Skeletal muscle tissue (tissue), 3 donors: ENCODE measurements at regions not wholly inside any gene's neighbourhood (a gene's known extent, or its start where the extent isn't known, plus 50 kb on each side); places are given as distances from the start of the nearest gene placed in this dataset.
"Not testable (repeated sequence)": the region's sequence is repeated elsewhere in the genome, so short reads cannot be mapped to it uniquely, and the experiment has no call there.

ENCODE experiments used
- H3K27ac ChIP-seq: one replicate; pipeline ENCODE4 v1.7.0; 2013; ENCODE audit warnings: mild to moderate bottlenecking, low read depth, low read length, inconsistent platforms
- H3K27me3 ChIP-seq, 3 donors: one replicate each; pipeline ENCODE4 v1.7.0; 2013; ENCODE audit warnings: low read length in 3 of 3; ENCODE audit not compliant: control insufficient read depth in 3 of 3, insufficient read depth in 3 of 3
- H3K36me3 ChIP-seq, 3 donors: one replicate each; pipeline ENCODE4 v1.7.0; 2013; ENCODE audit warnings: low read length in 3 of 3; ENCODE audit not compliant: control insufficient read depth in 3 of 3, insufficient read depth in 3 of 3
- H3K4me1 ChIP-seq, 3 donors: one replicate each; pipeline ENCODE4 v1.7.0; 2013; ENCODE audit warnings: low read length in 3 of 3, mild to moderate bottlenecking in 3 of 3; ENCODE audit not compliant: control insufficient read depth in 3 of 3, insufficient read depth in 3 of 3
- H3K4me3 ChIP-seq, 3 donors: one replicate each; pipeline ENCODE4 v1.7.0; 2013; ENCODE audit warnings: low read length in 3 of 3
- H3K9ac ChIP-seq, 3 donors: one replicate each; pipeline ENCODE4 v1.7.0; 2013; ENCODE audit warnings: low read length in 3 of 3, mild to moderate bottlenecking in 3 of 3, moderate library complexity in 2 of 3, low read depth in 1 of 3
- H3K9me3 ChIP-seq, 3 donors: one replicate each; pipeline ENCODE4 v1.7.0; 2013; ENCODE audit warnings: low read length in 3 of 3; ENCODE audit not compliant: control insufficient read depth in 3 of 3
- donor health status: Osteomylitis.

- no peaks in the 10 kb centered on the region for H3K9me3 ChIP-seq
- H3K9ac ChIP-seq, result no peak overlapping the region
- no peak overlapping the region for H3K27ac ChIP-seq
- H3K4me1 ChIP-seq, result peaks cover 0 to 5% (median 3%) of the 10 kb centered on the region in 3 donors
- H3K27me3 ChIP-seq, result no peaks in the 10 kb centered on the region
- H3K4me3 ChIP-seq, result no peak overlapping the region
- no peaks in the 10 kb centered on the region for H3K36me3 ChIP-seq
These were observed 130.5 kb downstream of the LIG4 start for GRCh38 chr13:108084840-108085239.

GRCh38 chr13:108083056-108083455, 132.3 kb downstream of the LIG4 start:
- no peaks in the 10 kb centered on the region for H3K36me3 ChIP-seq

GRCh38 chr13:108082481-108082880, 132.9 kb downstream of the LIG4 start:
- Histone ChIP-seq H3K27me3 (no peaks in the 10 kb centered on the region), H3K9me3 (no peaks in the 10 kb centered on the region), H3K36me3 (no peaks in the 10 kb centered on the region), H3K4me1 (peaks cover 0 to 5% (median 0%) of the 10 kb centered on the region in 3 donors), H3K4me3 (no peak overlapping the region), H3K9ac (no peak overlapping the region), H3K27ac (no peak overlapping the region)

More at GRCh38 chr13:108083056-108083455, 132.3 kb downstream of the LIG4 start:
- no peaks in the 10 kb centered on the region for H3K27me3 ChIP-seq
- H3K27ac ChIP-seq, result no peak overlapping the region
- no peak overlapping the region for H3K9ac ChIP-seq
- peaks cover 0 to 5% (median 0%) of the 10 kb centered on the region in 3 donors for H3K4me1 ChIP-seq
- H3K4me3 ChIP-seq, result no peak overlapping the region
- no peaks in the 10 kb centered on the region for H3K9me3 ChIP-seq

GRCh38 chr13:108077284-108077683, 138.1 kb downstream of the LIG4 start:
- Histone ChIP-seq H3K4me3 (no peak overlapping the region), H3K4me1 (no peaks in the 10 kb centered on the region), H3K9me3 (no peaks in the 10 kb centered on the region), H3K27me3 (no peaks in the 10 kb centered on the region), H3K9ac (no peak overlapping the region), H3K36me3 (no peaks in the 10 kb centered on the region), H3K27ac (no peak overlapping the region)

GRCh38 chr13:108074429-108074828, 140.9 kb downstream of the LIG4 start:
- H3K4me3 ChIP-seq, H3K9me3 ChIP-seq, H3K27ac ChIP-seq, H3K9ac ChIP-seq, H3K27me3 ChIP-seq, H3K36me3 ChIP-seq, H3K4me1 ChIP-seq: not testable (repeated sequence)

GRCh38 chr13:108070925-108071324, 144.4 kb downstream of the LIG4 start:
- Histone ChIP-seq H3K27ac (no peak overlapping the region), H3K27me3 (no peaks in the 10 kb centered on the region), H3K4me3 (no peak overlapping the region), H3K9ac (no peak overlapping the region), H3K36me3 (no peaks in the 10 kb centered on the region), H3K9me3 (peaks cover 0 to 3% (median 2%) of the 10 kb centered on the region in 3 donors), H3K4me1 (no peaks in the 10 kb centered on the region)

GRCh38 chr13:108070491-108070890, 144.8 kb downstream of the LIG4 start:
- Histone ChIP-seq H3K4me1 (no peaks in the 10 kb centered on the region), H3K27ac (no peak overlapping the region), H3K9me3 (peaks cover 0 to 3% (median 2%) of the 10 kb centered on the region in 3 donors), H3K27me3 (no peaks in the 10 kb centered on the region), H3K4me3 (no peak overlapping the region), H3K36me3 (no peaks in the 10 kb centered on the region), H3K9ac (no peak overlapping the region)

- Histone ChIP-seq H3K9me3 (peaks cover 0 to 3% (median 2%) of the 10 kb centered on the region in 3 donors), H3K4me3 (no peak overlapping the region), H3K27ac (no peak overlapping the region), H3K4me1 (no peaks in the 10 kb centered on the region), H3K27me3 (no peaks in the 10 kb centered on the region), H3K9ac (no peak overlapping the region), H3K36me3 (no peaks in the 10 kb centered on the region)
These were observed 145.7 kb downstream of the LIG4 start for GRCh38 chr13:108069521-108070210.

- H3K9ac ChIP-seq, H3K36me3 ChIP-seq, H3K4me3 ChIP-seq, H3K27me3 ChIP-seq, H3K27ac ChIP-seq, H3K9me3 ChIP-seq, H3K4me1 ChIP-seq: not testable (repeated sequence)
These were observed 151.0 kb downstream of the LIG4 start for GRCh38 chr13:108064372-108064771.

- H3K9me3 ChIP-seq, result no peaks in the 10 kb centered on the region
- no peaks in the 10 kb centered on the region for H3K4me1 ChIP-seq
- H3K36me3 ChIP-seq, result no peaks in the 10 kb centered on the region
- no peaks in the 10 kb centered on the region for H3K27me3 ChIP-seq
- H3K4me3 ChIP-seq, result no peak overlapping the region
- H3K27ac ChIP-seq, result no peak overlapping the region
- no peak overlapping the region for H3K9ac ChIP-seq
These were observed 155.2 kb downstream of the LIG4 start for GRCh38 chr13:108060111-108060510.
